A549 (cell line): ENCODE measurements at regions not wholly inside any gene's neighbourhood (a gene's known extent, or its start where the extent isn't known, plus 50 kb on each side); places are given as distances from the start of the nearest gene placed in this dataset.

Experiments
- ATAC-seq, 2 experiments: fragments of 200-7000 bp in 1 of 2; fragments of >200 bp in 1 of 2; cut with Nextera tagmentation in 1 of 2; cut with Tn5 transposase in 1 of 2; 3 replicates each; pipeline versions ENCODE4 v1.8.0 to v1.9.1; 2018 to 2020; ENCODE audit warnings: mild to moderate bottlenecking in 1 of 2, moderate library complexity in 1 of 2
- CTCF ChIA-PET: fragments of 300-600 bp; sonication (Branson Sonifier 250); formaldehyde crosslinking; extraction: SDS; loops from one replicate; lab custom pipeline; 2021; ENCODE audit warnings: antibody characterized with exemption, inconsistent platforms; lab: Yijun Ruan, JAX
- POLR2A ChIA-PET: fragments of 350-600 bp; formaldehyde crosslinking; extraction: SDS; loops from one replicate; lab custom pipeline; 2021; ENCODE audit warnings: antibody characterized with exemption, inconsistent platforms; lab: Yijun Ruan, JAX
- DNase-seq, 2 experiments: peaks; one replicate each; pipeline versions ENCODE4 v3.0.0 to v3.0.0-alpha.2; 2011 to 2016; ENCODE audit warnings: low read depth in 1 of 2, low spot score in 1 of 2
- FAIRE-seq: peaks from 2 replicates; lab custom pipeline; 2011; peaks lifted over from hg19 to GRCh38; lab: Jason Lieb, UNC
- H3K27ac ChIP-seq, 2 experiments: fragments of >200 bp; sonication (Bioruptor Twin); formaldehyde crosslinking; 3 replicates each; pipeline ENCODE4 v1.5.1; 2016 to 2017
- H3K4me1 ChIP-seq: fragments of >200 bp; sonication (Bioruptor Twin); formaldehyde crosslinking; 3 replicates; pipeline ENCODE4 v1.6.1; 2016
- H3K4me2 ChIP-seq: fragments of >200 bp; sonication (Bioruptor Twin); formaldehyde crosslinking; 3 replicates; pipeline ENCODE4 v1.6.1; 2016
- H3K4me3 ChIP-seq: fragments of >200 bp; sonication (Bioruptor Twin); formaldehyde crosslinking; 3 replicates; pipeline ENCODE4 v1.5.1; 2016
- H3K9me3 ChIP-seq: fragments of >200 bp; sonication (Bioruptor Twin); formaldehyde crosslinking; 3 replicates; pipeline ENCODE4 v1.6.1; 2016
- BCL3 ChIP-seq: fragments of >200 bp; sonication (Bioruptor Twin); formaldehyde crosslinking; IDR thresholded peaks from 3 replicates; pipeline ENCODE4 v1.6.1; 2016
- CEBPB ChIP-seq, 2 experiments: fragments of >200 bp in 1 of 2; sonication (Bioruptor Twin) in 1 of 2; formaldehyde crosslinking in 1 of 2; IDR thresholded peaks; 2 replicates each; pipeline ENCODE4 v1.6.1; 2012 to 2016
- CHD2 ChIP-seq: fragments of 150-350 bp; IDR thresholded peaks from 2 replicates; pipeline ENCODE4 v1.6.1; 2014; ENCODE audit warnings: low read length; ENCODE audit not compliant: partially characterized antibody
- CHD4 ChIP-seq: fragments of 200-600 bp; sonication (generic); IDR thresholded peaks from 2 replicates; pipeline ENCODE4 v1.6.1; 2016; ENCODE audit warnings: antibody characterized with exemption, mild to moderate bottlenecking, borderline replicate concordance
- EP300 ChIP-seq, 2 experiments: fragments of >200 bp; sonication (Bioruptor Twin); formaldehyde crosslinking; IDR thresholded peaks; 2 replicates in 1 of 2; 3 replicates in 1 of 2; pipeline ENCODE4 v1.6.1; 2016 to 2017
- HES2 ChIP-seq: fragments of >200 bp; sonication (Bioruptor Twin); formaldehyde crosslinking; IDR thresholded peaks from 2 replicates; pipeline ENCODE4 v1.6.1; 2016
- HOXA7 ChIP-seq: fragments of 250-450 bp; sonication (Bioruptor Pico); IDR thresholded peaks from 2 replicates; pipeline ENCODE4 v1.5.0; 2020; ENCODE audit warnings: mild to moderate bottlenecking, moderate library complexity
- HOXB5 ChIP-seq: fragments of 250-450 bp; sonication (Bioruptor Pico); IDR thresholded peaks from 2 replicates; pipeline ENCODE4 v1.5.0; 2020; ENCODE audit warnings: mild to moderate bottlenecking, moderate library complexity
- JUN ChIP-seq, 2 experiments: fragments of >200 bp; sonication (Bioruptor Twin); formaldehyde crosslinking; IDR thresholded peaks; 2 replicates in 1 of 2; 3 replicates in 1 of 2; pipeline ENCODE4 v1.6.1; 2016 to 2017
- JUNB ChIP-seq: fragments of >200 bp; sonication (Bioruptor Twin); formaldehyde crosslinking; IDR thresholded peaks from 2 replicates; pipeline ENCODE4 v1.6.1; 2016
- KDM1A ChIP-seq: fragments of 200-600 bp; sonication (generic); IDR thresholded peaks from 2 replicates; pipeline ENCODE4 v1.6.1; 2016; ENCODE audit warnings: low read depth, mild to moderate bottlenecking
- MAZ ChIP-seq: fragments of 150-350 bp; IDR thresholded peaks from 2 replicates; pipeline ENCODE4 v1.6.1; 2014; ENCODE audit warnings: antibody characterized with exemption, low read depth, low read length, borderline replicate concordance
- NR3C1 ChIP-seq: fragments of >200 bp; sonication (Bioruptor Twin); formaldehyde crosslinking; IDR thresholded peaks from 3 replicates; pipeline ENCODE4 v1.6.1; 2017
- POLR2A ChIP-seq: IDR thresholded peaks from 2 replicates; pipeline ENCODE4 v1.6.1; 2012; ENCODE audit warnings: mild to moderate bottlenecking, low read length
- SMC3 ChIP-seq: fragments of >200 bp; sonication (Bioruptor Twin); formaldehyde crosslinking; IDR thresholded peaks from 3 replicates; pipeline ENCODE4 v1.6.1; 2018; ENCODE audit warnings: inconsistent platforms
- SREBF2 ChIP-seq: fragments of 450-650 bp; IDR thresholded peaks from 2 replicates; pipeline ENCODE4 v1.6.1; 2014; ENCODE audit warnings: mild to moderate bottlenecking, moderate library complexity
- ZSCAN20 ChIP-seq: fragments of 250-450 bp; sonication (Bioruptor Pico); IDR thresholded peaks from 2 replicates; pipeline ENCODE4 v1.8.0; 2022; ENCODE audit warnings: mild to moderate bottlenecking, moderate library complexity
- WGBS: methylation state at CpG from one replicate; pipeline ENCODE4 v1.1.6; 2017; ENCODE audit errors: missing lambda C conversion rate; 5-methylcytosine and 5-hydroxymethylcytosine counted together

GRCh38 chr12:98438656-98439230 lies 76.6 kb upstream of the TMPO start:
- ChIA-PET CTCF (interaction anchor here (0.9 to 2.4 kb wide), 5 partner anchors 14 to 128 kb away, joined by 3 to 11 read pairs (median 3); partner anchors contain the start of gene TMPO), POLR2A (no interaction called here)
- Histone ChIP-seq H3K27ac (peak overlapping the region in 1 of 2 experiments; percentile 76; a peak in 3 of 6 replicates), H3K4me1 (peaks cover 14% of the 10 kb centered on the region), H3K4me3 (no peak overlapping the region), H3K9me3 (peaks cover 14% of the 10 kb centered on the region; the same call in 1 of the 3 replicates), H3K4me2 (no peak overlapping the region)
- ATAC-seq (peak; percentile 24 to 41; a peak in 4 of 6 replicates), DNase-seq (no peak), FAIRE-seq (no peak)
- TF ChIP-seq SMC3 = no peak
- TF ChIP-seq NR3C1 = no peak
- no peak for TF ChIP-seq CHD4
- no peak for TF ChIP-seq HOXA7 (CRISPR knock-in tag)
- no peak for TF ChIP-seq ZSCAN20 (CRISPR knock-in tag)
- no peak for TF ChIP-seq KDM1A
- TF ChIP-seq BCL3 = no peak
- no peak for TF ChIP-seq POLR2A
- no peak for TF ChIP-seq CHD2
- WGBS = 11% methylated on average over 1 of the region's 1 CpG

- H3K27ac ChIP-seq = peak overlapping the region; percentile 56 to 76
- no peak for DNase-seq
- H3K9me3 ChIP-seq = peaks cover 11% of the 10 kb centered on the region; the same call in 1 of the 3 replicates
- no peak overlapping the region for H3K4me3 ChIP-seq
- ATAC-seq = peak; percentile 31 to 37; a peak in 3 of 6 replicates
- peak overlapping the region; percentile 10 for H3K4me2 ChIP-seq
- 87% methylated on average over 3 of the region's 3 CpGs for WGBS
- TF ChIP-seq NR3C1 (no peak), CHD4 (no peak), HOXB5 (no peak), CEBPB (IDR thresholded peaks at IDR 0.05) (no peak), JUN (IDR thresholded peaks at IDR 0.05) (no peak), BCL3 (no peak), SREBF2 (no peak), MAZ (no peak)
- POLR2A ChIA-PET = interaction anchor here (0.8 to 1.3 kb wide), 4 partner anchors 15 to 154 kb away, joined by 3 to 5 read pairs (median 4); partner anchors contain the start of gene SLC25A3
- peaks cover 14% of the 10 kb centered on the region for H3K4me1 ChIP-seq
- CTCF ChIA-PET = interaction anchor here (0.9 to 2.4 kb wide), 4 partner anchors 14 to 77 kb away, joined by 3 to 11 read pairs (median 4); partner anchors contain the start of gene TMPO
- no peak for FAIRE-seq
These were observed 75.9 kb upstream of the TMPO start for GRCh38 chr12:98439471-98439951.

- Histone ChIP-seq H3K9me3 (0 out of 3 replicates have a peak, but pooled peaks cover 5% of the 10 kb centered on the region), H3K4me3 (no peak overlapping the region), H3K4me1 (peaks cover 14% of the 10 kb centered on the region), H3K4me2 (peak overlapping the region; percentile 10), H3K27ac (peak overlapping the region; percentile 56 to 76)
- ATAC-seq (peak; percentile 79 to 90), DNase-seq (peak in 1 of 2 experiments; percentile 64), FAIRE-seq (no peak)
- CTCF ChIA-PET = interaction anchor here (0.9 to 2.4 kb wide), 3 partner anchors 15 to 52 kb away, joined by 3 to 11 read pairs (median 5); no protein-coding TSS in a partner anchor
- TF ChIP-seq HES2 (peak; percentile 81), JUNB (peak; percentile 16; the same call in 1 of the 2 replicates), CEBPB (IDR thresholded peaks at IDR 0.05) (peak; percentile 84 to 85), CHD4 (no peak), EP300 (IDR thresholded peaks at IDR 0.05) (peak in 1 of 2 experiments; percentile 44; a peak in 2 of 5 replicates), HOXB5 (no peak)
- 32% methylated on average over 4 of the region's 4 CpGs for WGBS
- POLR2A ChIA-PET = interaction anchor here (0.8 to 1.3 kb wide), 4 partner anchors 15 to 153 kb away, joined by 3 to 5 read pairs (median 4); partner anchors contain the start of gene SLC25A3
These were observed 75.3 kb upstream of the TMPO start for GRCh38 chr12:98439981-98440581.
